ENCODE measurements at regions not wholly inside any gene's neighbourhood (a gene's known extent, or its start where the extent isn't known, plus 50 kb on each side); places are given as distances from the start of the nearest gene placed in this dataset.

GRCh38 chrX:80334583-80334982 is 85.7 kb upstream of the TENT5D start:
- no peak overlapping the region for H3K4me3 ChIP-seq (ENCODE audit: low read depth, low read length)
- TF ChIP-seq, protein P1, sequence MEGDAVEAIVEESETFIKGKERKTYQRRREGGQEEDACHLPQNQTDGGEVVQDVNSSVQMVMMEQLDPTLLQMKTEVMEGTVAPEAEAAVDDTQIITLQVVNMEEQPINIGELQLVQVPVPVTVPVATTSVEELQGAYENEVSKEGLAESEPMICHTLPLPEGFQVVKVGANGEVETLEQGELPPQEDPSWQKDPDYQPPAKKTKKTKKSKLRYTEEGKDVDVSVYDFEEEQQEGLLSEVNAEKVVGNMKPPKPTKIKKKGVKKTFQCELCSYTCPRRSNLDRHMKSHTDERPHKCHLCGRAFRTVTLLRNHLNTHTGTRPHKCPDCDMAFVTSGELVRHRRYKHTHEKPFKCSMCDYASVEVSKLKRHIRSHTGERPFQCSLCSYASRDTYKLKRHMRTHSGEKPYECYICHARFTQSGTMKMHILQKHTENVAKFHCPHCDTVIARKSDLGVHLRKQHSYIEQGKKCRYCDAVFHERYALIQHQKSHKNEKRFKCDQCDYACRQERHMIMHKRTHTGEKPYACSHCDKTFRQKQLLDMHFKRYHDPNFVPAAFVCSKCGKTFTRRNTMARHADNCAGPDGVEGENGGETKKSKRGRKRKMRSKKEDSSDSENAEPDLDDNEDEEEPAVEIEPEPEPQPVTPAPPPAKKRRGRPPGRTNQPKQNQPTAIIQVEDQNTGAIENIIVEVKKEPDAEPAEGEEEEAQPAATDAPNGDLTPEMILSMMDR (IDR thresholded peaks at IDR 0.05; ENCODE audit: borderline replicate concordance, insufficient read depth, low read depth, low read length) = no peak

GRCh38 chrX:80335062-80335830 is 85.0 kb upstream of the TENT5D start:
- no peak overlapping the region for H3K4me3 ChIP-seq (ENCODE audit: low read depth, low read length)
- TF ChIP-seq, protein P1 (IDR thresholded peaks at IDR 0.05; ENCODE audit: borderline replicate concordance, insufficient read depth, low read depth, low read length) = no peak

DNA sequence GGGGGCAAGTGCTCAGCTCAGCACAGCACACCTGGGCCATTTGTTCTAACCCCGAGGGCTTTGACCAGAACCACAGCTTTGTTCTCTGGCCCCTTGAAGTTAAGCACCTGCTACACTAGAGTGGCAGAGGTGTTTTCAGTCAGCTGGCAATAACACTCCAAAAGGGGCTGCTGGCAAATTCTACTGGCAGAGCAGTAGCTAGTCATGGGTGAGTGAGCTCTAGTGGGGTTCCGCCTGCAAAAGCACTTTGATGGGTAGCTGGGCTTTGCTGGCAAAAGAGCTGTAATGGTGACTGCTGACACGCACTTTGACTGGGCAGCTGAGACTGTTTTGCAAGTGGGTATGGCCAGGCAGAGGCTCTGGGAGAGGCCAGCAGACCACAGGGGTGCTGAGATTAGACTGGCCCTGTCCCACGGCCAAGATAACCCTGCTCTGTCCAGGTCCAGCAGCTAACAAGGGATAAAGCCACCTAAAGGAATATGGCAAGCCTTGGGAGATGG is 65.2 kb upstream of the TENT5D start:
- no peak overlapping the region for H3K4me3 ChIP-seq (ENCODE audit: low read depth, low read length)
- TF ChIP-seq, protein P1 (IDR thresholded peaks at IDR 0.05; ENCODE audit: borderline replicate concordance, insufficient read depth, low read depth, low read length) = no peak
